Naive thymus-derived CD8-positive, alpha-beta T cell (primary cell): ENCODE measurements at regions not wholly inside any gene's neighbourhood (a gene's known extent, or its start where the extent isn't known, plus 50 kb on each side); places are given as distances from the start of the nearest gene placed in this dataset.

ENCODE experiments used
- ATAC-seq, 2 donors: fragments of 150-1000 bp; cut with Tn5 transposase in 1 of 2; sonication (Bioruptor Pico), chemical (Tn5 transposase) in 1 of 2; 1 replicate in 1 of 2; 2 replicates in 1 of 2; pipeline ENCODE4 v1.10.0; 2021; ENCODE audit warnings: mild to moderate bottlenecking in 2 of 2, moderate library complexity in 2 of 2
- POLR2A ChIA-PET: fragments of 350-600 bp; sonication (Branson Sonifier 250); formaldehyde crosslinking; loops from one replicate; lab custom pipeline; 2021; ENCODE audit warnings: antibody characterized with exemption; lab: Charles Lee
- DNase-seq, 10 donors: peaks; one replicate each; pipeline versions ENCODE4 v3.0.0 to v3.0.0-alpha.2; 2020 to 2022
- H3K27ac Mint-ChIP-seq, 10 donors: one replicate each; pipeline ENCODE4 v1.8.0; 2020 to 2022; ENCODE audit warnings: mild to moderate bottlenecking in 10 of 10, mixed read lengths in 10 of 10, moderate library complexity in 4 of 10, inconsistent platforms in 1 of 10
- H3K27me3 Mint-ChIP-seq, 5 donors: one replicate each; pipeline ENCODE4 v1.8.0; 2021 to 2022; ENCODE audit warnings: mixed read lengths in 5 of 5
- H3K36me3 Mint-ChIP-seq, 3 donors: one replicate each; pipeline ENCODE4 v1.8.0; 2020 to 2022; ENCODE audit warnings: mixed read lengths in 3 of 3, mild to moderate bottlenecking in 2 of 3, inconsistent platforms in 1 of 3
- H3K4me1 Mint-ChIP-seq, 4 donors: one replicate each; pipeline ENCODE4 v1.8.0; 2021 to 2022; ENCODE audit warnings: mixed read lengths in 4 of 4
- H3K4me3 Mint-ChIP-seq, 10 donors: one replicate each; pipeline ENCODE4 v1.8.0; 2020 to 2022; ENCODE audit warnings: mild to moderate bottlenecking in 10 of 10, mixed read lengths in 10 of 10, moderate library complexity in 6 of 10, inconsistent platforms in 1 of 10
- H3K9me3 Mint-ChIP-seq, 9 donors: one replicate each; pipeline ENCODE4 v1.8.0; 2020 to 2022; ENCODE audit warnings: mixed read lengths in 9 of 9, mild to moderate bottlenecking in 3 of 9, inconsistent platforms in 1 of 9, moderate library complexity in 1 of 9

GRCh38 chr5:116652196-116652729 lies 77.6 kb upstream of the SEMA6A start:
- Mint-ChIP-seq H3K36me3 (no peaks in the 10 kb centered on the region), H3K27ac (no peak overlapping the region), H3K4me1 (no peaks in the 10 kb centered on the region), H3K9me3 (no peaks in the 10 kb centered on the region), H3K4me3 (no peak overlapping the region), H3K27me3 (peaks cover 2 to 18% (median 8%) of the 10 kb centered on the region in 5 donors)
- DNase-seq (no peak), ATAC-seq (no peak)
- POLR2A ChIA-PET: no interaction called here

GRCh38 chr5:116651653-116652052 lies 77.0 kb upstream of the SEMA6A start:
- Mint-ChIP-seq H3K4me1 (no peaks in the 10 kb centered on the region), H3K9me3 (no peaks in the 10 kb centered on the region), H3K4me3 (no peak overlapping the region), H3K36me3 (no peaks in the 10 kb centered on the region), H3K27ac (no peak overlapping the region), H3K27me3 (peaks cover 0 to 14% (median 6%) of the 10 kb centered on the region in 5 donors)
- POLR2A ChIA-PET: no interaction called here
- DNase-seq: no peak
- no peak for ATAC-seq

GRCh38 chr5:116650964-116651363 lies 76.3 kb upstream of the SEMA6A start:
- Mint-ChIP-seq H3K27ac (no peak overlapping the region), H3K9me3 (no peaks in the 10 kb centered on the region), H3K27me3 (peaks cover 0 to 11% (median 6%) of the 10 kb centered on the region in 5 donors), H3K36me3 (no peaks in the 10 kb centered on the region), H3K4me3 (no peak overlapping the region), H3K4me1 (no peaks in the 10 kb centered on the region)
- POLR2A ChIA-PET: no interaction called here
- ATAC-seq (no peak), DNase-seq (no peak)

GRCh38 chr5:116650544-116650943 lies 75.9 kb upstream of the SEMA6A start:
- Mint-ChIP-seq H3K4me3 (no peak overlapping the region), H3K27me3 (peaks cover 0 to 11% (median 6%) of the 10 kb centered on the region in 5 donors), H3K4me1 (no peaks in the 10 kb centered on the region), H3K9me3 (no peaks in the 10 kb centered on the region), H3K36me3 (no peaks in the 10 kb centered on the region), H3K27ac (no peak overlapping the region)
- POLR2A ChIA-PET: no interaction called here
- ATAC-seq (no peak), DNase-seq (no peak)

GRCh38 chr5:116646611-116647289 lies 72.1 kb upstream of the SEMA6A start:
- no peak overlapping the region for H3K4me3 Mint-ChIP-seq
- no peaks in the 10 kb centered on the region for H3K36me3 Mint-ChIP-seq
- ATAC-seq (no peak), DNase-seq (no peak)
- H3K27me3 Mint-ChIP-seq: peaks cover 0 to 7% (median 5%) of the 10 kb centered on the region in 5 donors
- H3K4me1 Mint-ChIP-seq: no peaks in the 10 kb centered on the region
- POLR2A ChIA-PET: no interaction called here
- H3K27ac Mint-ChIP-seq: no peak overlapping the region
- H3K9me3 Mint-ChIP-seq: no peaks in the 10 kb centered on the region

GRCh38 chr5:116645627-116646026 lies 71.0 kb upstream of the SEMA6A start:
- no peaks in the 10 kb centered on the region for H3K9me3 Mint-ChIP-seq

GRCh38 chr5:116640236-116640635 lies 65.6 kb upstream of the SEMA6A start:
- Mint-ChIP-seq H3K27ac (no peak overlapping the region), H3K27me3 (no peaks in the 10 kb centered on the region)
- ATAC-seq: no peak

More at GRCh38 chr5:116645627-116646026, 71.0 kb upstream of the SEMA6A start:
- no peaks in the 10 kb centered on the region for H3K4me1 Mint-ChIP-seq
- H3K4me3 Mint-ChIP-seq: no peak overlapping the region
- POLR2A ChIA-PET: no interaction called here
- H3K27ac Mint-ChIP-seq: no peak overlapping the region
- peaks cover 0 to 5% (median 0%) of the 10 kb centered on the region in 5 donors for H3K27me3 Mint-ChIP-seq
- H3K36me3 Mint-ChIP-seq: no peaks in the 10 kb centered on the region
- ATAC-seq (no peak), DNase-seq (no peak)

GRCh38 chr5:116637149-116637740 lies 62.6 kb upstream of the SEMA6A start:
- DNase-seq: no peak
- POLR2A ChIA-PET: no interaction called here
- no peaks in the 10 kb centered on the region for H3K4me1 Mint-ChIP-seq
- H3K36me3 Mint-ChIP-seq: no peaks in the 10 kb centered on the region
- peaks cover 0 to 14% (median 3%) of the 10 kb centered on the region in 5 donors for H3K27me3 Mint-ChIP-seq
- no peak overlapping the region for H3K4me3 Mint-ChIP-seq
- H3K27ac Mint-ChIP-seq: no peak overlapping the region
- ATAC-seq: no peak
- peaks cover 0 to 3% (median 0%) of the 10 kb centered on the region in 9 donors for H3K9me3 Mint-ChIP-seq

More at GRCh38 chr5:116640236-116640635, 65.6 kb upstream of the SEMA6A start:
- Mint-ChIP-seq H3K4me3 (no peak overlapping the region), H3K9me3 (peaks cover 0 to 3% (median 0%) of the 10 kb centered on the region in 9 donors), H3K4me1 (no peaks in the 10 kb centered on the region), H3K36me3 (no peaks in the 10 kb centered on the region)
- DNase-seq: no peak
- POLR2A ChIA-PET: no interaction called here

- Mint-ChIP-seq H3K4me1 (no peaks in the 10 kb centered on the region), H3K27ac (no peak overlapping the region), H3K27me3 (peaks cover 0 to 14% (median 3%) of the 10 kb centered on the region in 5 donors), H3K4me3 (no peak overlapping the region), H3K36me3 (no peaks in the 10 kb centered on the region), H3K9me3 (peaks cover 0 to 3% (median 0%) of the 10 kb centered on the region in 9 donors)
- ATAC-seq (no peak), DNase-seq (no peak)
- POLR2A ChIA-PET: no interaction called here
Observed at GRCh38 chr5:116632890-116633289, 58.3 kb upstream of the SEMA6A start.

- no peaks in the 10 kb centered on the region for H3K36me3 Mint-ChIP-seq
- DNase-seq: no peak
- H3K4me1 Mint-ChIP-seq: no peaks in the 10 kb centered on the region
- no peak overlapping the region for H3K27ac Mint-ChIP-seq
- H3K4me3 Mint-ChIP-seq: no peak overlapping the region
- no peak for ATAC-seq
- peaks cover 0 to 3% (median 0%) of the 10 kb centered on the region in 9 donors for H3K9me3 Mint-ChIP-seq
- POLR2A ChIA-PET: no interaction called here
- H3K27me3 Mint-ChIP-seq: peaks cover 2 to 14% (median 3%) of the 10 kb centered on the region in 5 donors
Observed at GRCh38 chr5:116631147-116631546, 56.5 kb upstream of the SEMA6A start.

- H3K36me3 Mint-ChIP-seq: no peaks in the 10 kb centered on the region
- ATAC-seq: no peak
- no peak overlapping the region for H3K4me3 Mint-ChIP-seq
- peaks cover 3 to 13% (median 4%) of the 10 kb centered on the region in 5 donors for H3K27me3 Mint-ChIP-seq
- H3K4me1 Mint-ChIP-seq: no peaks in the 10 kb centered on the region
- POLR2A ChIA-PET: no interaction called here
- DNase-seq: no peak
- H3K9me3 Mint-ChIP-seq: no peaks in the 10 kb centered on the region
- no peak overlapping the region for H3K27ac Mint-ChIP-seq
Observed at GRCh38 chr5:116629168-116629567, 54.5 kb upstream of the SEMA6A start.

- Mint-ChIP-seq H3K4me3 (no peak overlapping the region), H3K9me3 (no peaks in the 10 kb centered on the region), H3K36me3 (no peaks in the 10 kb centered on the region), H3K4me1 (no peaks in the 10 kb centered on the region), H3K27ac (no peak overlapping the region), H3K27me3 (peaks cover 0 to 17% (median 3%) of the 10 kb centered on the region in 5 donors)
- DNase-seq (no peak), ATAC-seq (no peak)
- POLR2A ChIA-PET: no interaction called here
Observed at GRCh38 chr5:116626945-116627679, 52.5 kb upstream of the SEMA6A start.

GRCh38 chr5:116626272-116626723 lies 51.7 kb upstream of the SEMA6A start:
- ATAC-seq (no peak), DNase-seq (no peak)
- no peaks in the 10 kb centered on the region for H3K9me3 Mint-ChIP-seq
- no peak overlapping the region for H3K4me3 Mint-ChIP-seq
- H3K27me3 Mint-ChIP-seq: peaks cover 0 to 17% (median 3%) of the 10 kb centered on the region in 5 donors
- H3K36me3 Mint-ChIP-seq: no peaks in the 10 kb centered on the region
- POLR2A ChIA-PET: no interaction called here
- H3K27ac Mint-ChIP-seq: no peak overlapping the region
- no peaks in the 10 kb centered on the region for H3K4me1 Mint-ChIP-seq
